HepG2 (cell line): ENCODE measurements at regions not wholly inside any gene's neighbourhood (a gene's known extent, or its start where the extent isn't known, plus 50 kb on each side); places are given as distances from the start of the nearest gene placed in this dataset.

Experiments used
- ATAC-seq: fragments of 200-7000 bp; cut with Tn5 transposase; 3 replicates; pipeline ENCODE4 v1.9.1; 2020; ENCODE audit warnings: mild to moderate bottlenecking, moderate library complexity
- BruUV-seq: library from RNA; stranded (reverse); fragments of 400-500 nt; replicated peaks from 2 replicates; lab custom pipeline; 2021; lab: Mats Ljungman, UMichigan
- CTCF ChIA-PET: fragments of 300-600 bp; formaldehyde crosslinking; extraction: SDS; loops from one replicate; lab custom pipeline; 2021; ENCODE audit warnings: low total read pairs, inconsistent platforms, low intra/inter-chr PET ratio; lab: Yijun Ruan, JAX
- POLR2A ChIA-PET: fragments of 350-600 bp; sonication (Branson Sonifier 250); formaldehyde crosslinking; loops from one replicate; lab custom pipeline; 2020; ENCODE audit warnings: antibody characterized with exemption, inconsistent platforms; lab: Yijun Ruan, JAX
- DNase-seq: peaks from one replicate; pipeline ENCODE4 v3.0.0-alpha.2; 2015; ENCODE audit warnings: low spot score
- FAIRE-seq: peaks from 3 replicates; lab custom pipeline; 2011; peaks lifted over from hg19 to GRCh38; lab: Jason Lieb, UNC
- H2AFZ ChIP-seq: one replicate; pipeline ENCODE4 v1.6.1; 2011; ENCODE audit warnings: low read length, inconsistent platforms
- H3K27ac ChIP-seq: fragments of 300-600 bp; 3 replicates; pipeline ENCODE4 v1.8.0; 2011; ENCODE audit warnings: mixed run types, mild to moderate bottlenecking, mixed read lengths, low read length, inconsistent platforms; ENCODE audit not compliant: insufficient read depth; ENCODE audit errors: extremely low read length
- H3K27me3 ChIP-seq, 2 experiments: fragments of 200-600 bp in 1 of 2; 2 replicates in 1 of 2; 3 replicates in 1 of 2; pipeline versions ENCODE4 v1.6.0 to v1.8.0; 2011; ENCODE audit warnings: low read length in 2 of 2, mild to moderate bottlenecking in 2 of 2, moderate library complexity in 2 of 2, inconsistent platforms in 1 of 2; ENCODE audit not compliant: insufficient read depth in 2 of 2, control insufficient read depth in 1 of 2
- H3K36me3 ChIP-seq, 2 experiments: fragments of 200-600 bp in 1 of 2; replicated peaks in 1 of 2; 2 replicates in 1 of 2; 3 replicates in 1 of 2; pipeline versions ENCODE4 v1.5.1 to v1.8.0; 2011; ENCODE audit warnings: low read length in 2 of 2, inconsistent platforms in 1 of 2; ENCODE audit not compliant: insufficient read depth in 2 of 2, control insufficient read depth in 1 of 2
- H3K4me1 ChIP-seq: 2 replicates; pipeline ENCODE4 v1.5.1; 2012; ENCODE audit warnings: low read length, inconsistent platforms; ENCODE audit not compliant: insufficient read depth
- H3K4me2 ChIP-seq: 2 replicates; pipeline ENCODE4 v1.6.0; 2011; ENCODE audit warnings: low read depth, low read length, inconsistent platforms
- H3K4me3 ChIP-seq, 3 experiments: fragments of 200-600 bp in 1 of 3; sonication (generic), shearing (Covaris generic) in 1 of 3; replicated peaks in 1 of 3; 2 replicates each; pipeline ENCODE4 v1.5.1; 2011 to 2016; ENCODE audit warnings: low read length in 3 of 3, inconsistent platforms in 2 of 3, low read depth in 2 of 3, mild to moderate bottlenecking in 2 of 3, control low read depth in 1 of 3, mixed read lengths in 1 of 3; ENCODE audit not compliant: insufficient read depth in 1 of 3
- H3K79me2 ChIP-seq: one replicate; pipeline ENCODE4 v1.6.1; 2011; ENCODE audit warnings: low read length, inconsistent platforms; ENCODE audit not compliant: insufficient read depth
- H3K9ac ChIP-seq: 2 replicates; pipeline ENCODE4 v1.6.0; 2011; ENCODE audit warnings: mild to moderate bottlenecking, low read depth, low read length, inconsistent platforms; ENCODE audit not compliant: insufficient read depth
- H3K9me3 ChIP-seq: 2 replicates; pipeline ENCODE4 v1.5.1; 2012; ENCODE audit warnings: mild to moderate bottlenecking, low read length
- H4K20me1 ChIP-seq: 2 replicates; pipeline ENCODE4 v1.6.0; 2011; ENCODE audit warnings: inconsistent platforms, mild to moderate bottlenecking, low read length, moderate library complexity; ENCODE audit not compliant: insufficient read depth
- CREB1 ChIP-seq, 2 experiments: fragments of 450-650 bp in 1 of 2; IDR thresholded peaks; 2 replicates each; pipeline ENCODE4 v1.6.1; 2016 to 2017; ENCODE audit warnings: control low read depth in 1 of 2, mild to moderate bottlenecking in 1 of 2, missing compliant biosample characterization in 1 of 2, missing genetic modification characterization in 1 of 2
- CREBL2 ChIP-seq: sonication (generic); formaldehyde crosslinking; IDR thresholded peaks from 2 replicates; pipeline ENCODE4 v1.8.1; 2023; ENCODE audit warnings: missing genetic modification reagents, mild to moderate bottlenecking, borderline replicate concordance
- GABPA ChIP-seq, 2 experiments: IDR thresholded peaks; 2 replicates each; pipeline ENCODE4 v1.6.1; 2011 to 2016; ENCODE audit warnings: low read depth in 2 of 2, low read length in 1 of 2, missing biosample characterization in 1 of 2, missing genetic modification characterization in 1 of 2
- HDAC6 ChIP-seq: fragments of 200-600 bp; sonication (generic); IDR thresholded peaks from 2 replicates; pipeline ENCODE4 v1.7.0; 2017; ENCODE audit warnings: mild to moderate bottlenecking, antibody characterized with exemption, low read length, low read depth
- MYNN ChIP-seq: sonication (generic); formaldehyde crosslinking; IDR thresholded peaks from 2 replicates; pipeline ENCODE4 v1.4.0; 2020; ENCODE audit warnings: mild to moderate bottlenecking, low read depth, missing genetic modification reagents
- PCBP2 ChIP-seq: fragments of 200-400 bp; formaldehyde crosslinking; optimal IDR thresholded peaks from 2 replicates; pipeline ENCODE3; 2018; ENCODE audit warnings: low read length, low read depth; ENCODE audit not compliant: poor library complexity, severe bottlenecking
- PLRG1 ChIP-seq: fragments of 450-650 bp; conservative IDR thresholded peaks from 2 replicates; pipeline ENCODE4 v1.6.1; 2016
- REPIN1 ChIP-seq: sonication (generic); formaldehyde crosslinking; IDR thresholded peaks from 2 replicates; pipeline ENCODE4 v1.8.0; 2022; ENCODE audit warnings: missing genetic modification reagents, low read depth, mild to moderate bottlenecking, borderline replicate concordance
- SMARCC2 ChIP-seq: fragments of 450-650 bp; IDR thresholded peaks from 2 replicates; pipeline ENCODE4 v1.6.1; 2017; ENCODE audit warnings: antibody characterized with exemption, mild to moderate bottlenecking
- SOX13 ChIP-seq, 3 experiments: fragments of 450-650 bp in 1 of 3; sonication (generic) in 1 of 3; formaldehyde crosslinking in 1 of 3; IDR thresholded peaks in 2 of 3; conservative IDR thresholded peaks in 1 of 3; 2 replicates each; pipeline versions ENCODE4 v1.5.0 to v1.6.1; 2016 to 2020; ENCODE audit warnings: antibody characterized with exemption in 1 of 3, mild to moderate bottlenecking in 1 of 3, missing compliant biosample characterization in 1 of 3, missing genetic modification reagents in 1 of 3, moderate library complexity in 1 of 3
- SPEN ChIP-seq: sonication (generic); formaldehyde crosslinking; IDR thresholded peaks from 2 replicates; pipeline ENCODE4 v1.5.1; 2020; ENCODE audit warnings: low read depth, mild to moderate bottlenecking, missing genetic modification reagents
- TAF15 ChIP-seq: fragments of 200-400 bp; formaldehyde crosslinking; IDR thresholded peaks from one replicate; pipeline ENCODE4 v1.6.1; 2018; ENCODE audit warnings: mild to moderate bottlenecking, low read depth, low read length; ENCODE audit not compliant: poor library complexity, severe bottlenecking
- ZBTB25 ChIP-seq: IDR thresholded peaks from 2 replicates; pipeline ENCODE4 v1.6.1; 2018; ENCODE audit warnings: missing genetic modification reagents
- ZBTB8A ChIP-seq: sonication (generic); formaldehyde crosslinking; IDR thresholded peaks from 2 replicates; pipeline ENCODE4 v1.4.0; 2020; ENCODE audit warnings: mild to moderate bottlenecking, low read depth, missing genetic modification reagents, borderline replicate concordance
- ZMAT3 ChIP-seq: sonication (generic); formaldehyde crosslinking; conservative IDR thresholded peaks from 2 replicates; pipeline ENCODE4 v1.7.0; 2021; ENCODE audit warnings: missing genetic modification reagents
- ZNF232 ChIP-seq: sonication (generic); formaldehyde crosslinking; IDR thresholded peaks from 2 replicates; pipeline ENCODE4 v1.4.0; 2020; ENCODE audit warnings: missing genetic modification reagents, borderline replicate concordance
- ZNF260 ChIP-seq: sonication (generic); formaldehyde crosslinking; IDR thresholded peaks from 2 replicates; pipeline ENCODE4 v1.4.0; 2020; ENCODE audit warnings: missing genetic modification reagents, low read depth, mild to moderate bottlenecking, borderline replicate concordance
- ZNF431 ChIP-seq: sonication (generic); formaldehyde crosslinking; IDR thresholded peaks from 2 replicates; pipeline ENCODE4 v1.9.0; 2022; ENCODE audit warnings: missing genetic modification reagents, low read depth, mild to moderate bottlenecking, borderline replicate concordance
- ZNF749 ChIP-seq: sonication (generic); formaldehyde crosslinking; IDR thresholded peaks from 2 replicates; pipeline ENCODE4 v1.8.0; 2022; ENCODE audit warnings: mild to moderate bottlenecking, missing genetic modification reagents, moderate library complexity, borderline replicate concordance
- ZNF773 ChIP-seq: sonication (generic); formaldehyde crosslinking; IDR thresholded peaks from 2 replicates; pipeline ENCODE4 v1.4.0; 2020; ENCODE audit warnings: missing genetic modification reagents, borderline replicate concordance
- WGBS: methylation state at CpG from one replicate; pipeline ENCODE4 v1.1.6; 2017; ENCODE audit warnings: low lambda C conversion rate; 5-methylcytosine and 5-hydroxymethylcytosine counted together
- in situ Hi-C: cut with HindIII; loops from 2 replicates; pipeline ENCODE4 v1.10.0; 2017; ENCODE audit warnings: low pct_unique_long_range_greater_than_20kb; ENCODE audit not compliant: extremely low pct_ligation_motif_present
- intact Hi-C: fragments of 100-400 bp; cut with micrococcal nuclease; formaldehyde crosslinking; loops from one replicate; pipeline ENCODE4 v1.10.0; 2022; ENCODE audit not compliant: unreplicated experiment

- TF ChIP-seq HDAC6 (no peak), ZMAT3 (CRISPR knock-in tag) (no peak), ZNF749 (no peak), SMARCC2 (no peak), SPEN (CRISPR knock-in tag) (no peak), PCBP2 (no peak), ZNF773 (CRISPR knock-in tag) (no peak), ZBTB8A (CRISPR knock-in tag) (no peak), ZBTB25 (CRISPR knock-in tag) (no peak), ZNF232 (CRISPR knock-in tag) (no peak), MYNN (CRISPR knock-in tag) (no peak), ZNF431 (CRISPR knock-in tag) (no peak), REPIN1 (no peak), GABPA (IDR thresholded peaks at IDR 0.05; ENCODE audit: low read depth, low read length) (no peak), GABPA (CRISPR knock-in tag; IDR thresholded peaks at IDR 0.05; ENCODE audit: low read depth) (no peak), SOX13 (IDR thresholded peaks at IDR 0.05) (no peak), SOX13 (CRISPR knock-in tag; conservative IDR thresholded peaks at IDR 0.05 in 1 of 2, IDR thresholded peaks at IDR 0.05 in 1 of 2) (no peak), TAF15 (no peak), PLRG1 (no peak), CREBL2 (CRISPR knock-in tag) (no peak), ZNF260 (no peak), CREB1 (IDR thresholded peaks at IDR 0.05) (no peak), CREB1 (CRISPR knock-in tag; IDR thresholded peaks at IDR 0.05) (no peak)
- ATAC-seq (no peak), FAIRE-seq (no peak), DNase-seq (no peak)
- H3K4me1 ChIP-seq: no peaks in the 10 kb centered on the region
- no peak overlapping the region for H3K4me2 ChIP-seq
- no peak overlapping the region for H3K9ac ChIP-seq
- no peak overlapping the region for H2AFZ ChIP-seq
- 14% methylated on average over 2 of the region's 2 CpGs for whole genome bisulfite sequencing
- no peaks in the 10 kb centered on the region for H3K36me3 ChIP-seq
- no peaks in the 10 kb centered on the region for H3K79me2 ChIP-seq
- H3K4me3 ChIP-seq: no peak overlapping the region
- peaks cover 92% of the 10 kb centered on the region for H3K9me3 ChIP-seq
- ChIA-PET POLR2A (no interaction called here), CTCF (no interaction called here)
- no peaks in the 10 kb centered on the region for H4K20me1 ChIP-seq
- BruUV-seq: no TSS peak
- intact Hi-C loops (no loop called here), in situ Hi-C loops (no loop called here)
- no peak overlapping the region for H3K27ac ChIP-seq
- no peaks in the 10 kb centered on the region for H3K27me3 ChIP-seq
Measured at GRCh38 chr2:123207245-123207644, 817.8 kb upstream of the CNTNAP5 start.
